NT2/D1 (cell line): ENCODE measurements at regions not wholly inside any gene's neighbourhood (a gene's known extent, or its start where the extent isn't known, plus 50 kb on each side); places are given as distances from the start of the nearest gene placed in this dataset.
"Not testable (repeated sequence)": the region's sequence is repeated elsewhere in the genome, so short reads cannot be mapped to it uniquely, and the experiment has no call there.

Experiments
- DNase-seq: peaks from one replicate; pipeline ENCODE4 v3.0.0-alpha.2; 2011; ENCODE audit warnings: low read depth, low spot score
- H3K27me3 ChIP-seq: 2 replicates; pipeline ENCODE4 v1.6.0; 2011; ENCODE audit warnings: mild to moderate bottlenecking; ENCODE audit not compliant: insufficient read length, insufficient read depth
- H3K36me3 ChIP-seq: 2 replicates; pipeline ENCODE4 v1.6.1; 2011; ENCODE audit warnings: mild to moderate bottlenecking, low read length, mixed read lengths; ENCODE audit not compliant: insufficient read depth, insufficient read length
- H3K4me1 ChIP-seq: 2 replicates; pipeline ENCODE4 v1.5.1; 2011; ENCODE audit not compliant: insufficient read depth, insufficient read length
- H3K4me3 ChIP-seq: 2 replicates; pipeline ENCODE4 v1.5.1; 2011; ENCODE audit warnings: low read depth; ENCODE audit not compliant: insufficient read length
- H3K9ac ChIP-seq: 2 replicates; pipeline ENCODE4 v1.6.0; 2011; ENCODE audit warnings: low read depth; ENCODE audit not compliant: insufficient read length
- H3K9me3 ChIP-seq: 2 replicates; pipeline ENCODE4 v1.5.1; 2011; ENCODE audit warnings: mild to moderate bottlenecking, low read length; ENCODE audit not compliant: insufficient read depth
- SUZ12 ChIP-seq: IDR thresholded peaks from 2 replicates; pipeline ENCODE4 v1.6.1; 2011; ENCODE audit not compliant: insufficient read length, insufficient read depth; ENCODE audit errors: extremely low read depth
- YY1 ChIP-seq: IDR thresholded peaks from 2 replicates; pipeline ENCODE4 v1.6.1; 2011; ENCODE audit not compliant: insufficient read length, insufficient read depth
- ZNF274 ChIP-seq: IDR thresholded peaks from 2 replicates; pipeline ENCODE4 v1.6.1; 2011; ENCODE audit warnings: mild to moderate bottlenecking, low read depth, low read length

GRCh38 chr17:71553381-71553780, 567.4 kb upstream of the SOX9 start:
- Histone ChIP-seq H3K4me3 (no peak overlapping the region), H3K27me3 (no peaks in the 10 kb centered on the region), H3K9me3 (no peaks in the 10 kb centered on the region; the same call in 1 of the 2 replicates), H3K9ac (no peak overlapping the region), H3K36me3 (no peaks in the 10 kb centered on the region), H3K4me1 (no peaks in the 10 kb centered on the region)
- DNase-seq, result no peak
- TF ChIP-seq ZNF274 (no peak), YY1 (no peak), SUZ12 (no peak)

GRCh38 chr17:71558901-71559300, 561.9 kb upstream of the SOX9 start:
- no peaks in the 10 kb centered on the region for H3K36me3 ChIP-seq
- no peak for DNase-seq
- H3K4me1 ChIP-seq, result no peaks in the 10 kb centered on the region
- H3K9me3 ChIP-seq, result no peaks in the 10 kb centered on the region
- no peaks in the 10 kb centered on the region for H3K27me3 ChIP-seq
- H3K9ac ChIP-seq, result no peak overlapping the region
- no peak overlapping the region for H3K4me3 ChIP-seq
- no peak for TF ChIP-seq ZNF274
- no peak for TF ChIP-seq SUZ12
- no peak for TF ChIP-seq YY1

- DNase-seq, result no peak
- Histone ChIP-seq H3K4me3 (no peak overlapping the region), H3K9ac (no peak overlapping the region), H3K27me3 (no peaks in the 10 kb centered on the region), H3K36me3 (no peaks in the 10 kb centered on the region), H3K9me3 (no peaks in the 10 kb centered on the region), H3K4me1 (no peaks in the 10 kb centered on the region)
- no peak for TF ChIP-seq ZNF274
- no peak for TF ChIP-seq SUZ12
- no peak for TF ChIP-seq YY1
These were observed 548.5 kb upstream of the SOX9 start for GRCh38 chr17:71572343-71572742.

GRCh38 chr17:71578446-71578845, 542.4 kb upstream of the SOX9 start:
- Histone ChIP-seq H3K27me3 (no peaks in the 10 kb centered on the region), H3K4me1 (no peaks in the 10 kb centered on the region), H3K9ac (no peak overlapping the region), H3K9me3 (peaks cover 11% of the 10 kb centered on the region; the same call in 1 of the 2 replicates), H3K36me3 (no peaks in the 10 kb centered on the region), H3K4me3 (no peak overlapping the region)
- DNase-seq, result no peak
- no peak for TF ChIP-seq SUZ12
- no peak for TF ChIP-seq ZNF274
- TF ChIP-seq YY1, result no peak

GRCh38 chr17:71580220-71580619, 540.6 kb upstream of the SOX9 start:
- Histone ChIP-seq H3K4me3 (no peak overlapping the region), H3K9ac (no peak overlapping the region), H3K4me1 (no peaks in the 10 kb centered on the region), H3K9me3 (peaks cover 11% of the 10 kb centered on the region; the same call in 1 of the 2 replicates), H3K27me3 (no peaks in the 10 kb centered on the region), H3K36me3 (no peaks in the 10 kb centered on the region)
- no peak for DNase-seq
- TF ChIP-seq ZNF274 (no peak), YY1 (no peak), SUZ12 (no peak)

GRCh38 chr17:71585540-71585939, 535.3 kb upstream of the SOX9 start:
- no peak for TF ChIP-seq ZNF274
- no peak for TF ChIP-seq YY1
- no peak for TF ChIP-seq SUZ12

GRCh38 chr17:71592431-71592830, 528.4 kb upstream of the SOX9 start:
- Histone ChIP-seq H3K9me3 (no peaks in the 10 kb centered on the region), H3K27me3 (no peaks in the 10 kb centered on the region), H3K4me1 (no peaks in the 10 kb centered on the region), H3K36me3 (no peaks in the 10 kb centered on the region), H3K4me3 (no peak overlapping the region), H3K9ac (no peak overlapping the region)
- TF ChIP-seq YY1 (no peak), SUZ12 (no peak), ZNF274 (no peak)
- DNase-seq, result no peak

More at GRCh38 chr17:71585540-71585939, 535.3 kb upstream of the SOX9 start:
- Histone ChIP-seq H3K36me3 (no peaks in the 10 kb centered on the region), H3K9ac (no peak overlapping the region), H3K4me3 (no peak overlapping the region), H3K4me1 (no peaks in the 10 kb centered on the region), H3K9me3 (no peaks in the 10 kb centered on the region), H3K27me3 (no peaks in the 10 kb centered on the region)
- DNase-seq, result no peak

GRCh38 chr17:71593078-71593477, 527.7 kb upstream of the SOX9 start:
- TF ChIP-seq ZNF274 (no peak), YY1 (no peak), SUZ12 (no peak)
- Histone ChIP-seq H3K9me3 (no peaks in the 10 kb centered on the region), H3K27me3 (no peaks in the 10 kb centered on the region), H3K36me3 (no peaks in the 10 kb centered on the region), H3K4me1 (no peaks in the 10 kb centered on the region), H3K4me3 (no peak overlapping the region), H3K9ac (no peak overlapping the region)
- no peak for DNase-seq

GRCh38 chr17:71599583-71599982, 521.2 kb upstream of the SOX9 start:
- H3K36me3 ChIP-seq, H3K27me3 ChIP-seq, H3K4me1 ChIP-seq, DNase-seq, H3K9me3 ChIP-seq, H3K9ac ChIP-seq, H3K4me3 ChIP-seq: not testable (repeated sequence)
